Erythroblast (primary cell): ENCODE measurements at regions not wholly inside any gene's neighbourhood (a gene's known extent, or its start where the extent isn't known, plus 50 kb on each side); places are given as distances from the start of the nearest gene placed in this dataset.

Experiments used
- GATA1 ChIP-seq: IDR thresholded peaks from 2 replicates; pipeline ENCODE4 v1.6.1; 2011; ENCODE audit warnings: low read depth, mild to moderate bottlenecking, control low read depth, low read length, moderate library complexity
- POLR2A ChIP-seq: IDR thresholded peaks from 2 replicates; pipeline ENCODE4 v1.6.1; 2011; ENCODE audit warnings: mild to moderate bottlenecking, low read length

DNA sequence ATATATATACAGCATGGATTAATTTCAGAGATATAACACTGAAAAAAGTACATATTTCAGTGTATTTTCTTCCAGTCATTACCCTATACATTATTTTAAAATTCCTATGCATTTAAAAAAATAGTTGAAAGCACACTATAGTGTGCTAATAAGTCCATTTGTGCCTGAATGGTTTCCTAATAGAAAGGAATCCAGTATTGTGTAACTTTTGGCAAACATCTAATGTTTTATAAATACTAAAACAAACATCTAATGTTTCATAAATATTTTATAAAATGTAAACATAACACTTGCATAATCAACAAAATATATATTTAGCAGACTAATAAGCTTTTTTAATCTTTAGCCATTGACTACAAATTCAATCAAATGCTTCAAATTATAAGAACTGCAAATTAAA is 126.6 kb upstream of the FIBIN start:
- TF ChIP-seq POLR2A (no peak), GATA1 (no peak)
